RWPE1 (cell line): ENCODE measurements at regions not wholly inside any gene's neighbourhood (a gene's known extent, or its start where the extent isn't known, plus 50 kb on each side); places are given as distances from the start of the nearest gene placed in this dataset.

Experiments used
- CTCF ChIA-PET: fragments of 350-600 bp; sonication (Branson Sonifier 250); formaldehyde crosslinking; extraction: SDS; loops from one replicate; lab custom pipeline; 2021; lab: Yijun Ruan, JAX
- POLR2A ChIA-PET: fragments of 400-600 bp; formaldehyde crosslinking; extraction: SDS; loops from one replicate; lab custom pipeline; 2020; ENCODE audit warnings: antibody characterized with exemption; ENCODE audit not compliant: low non-redundant PET; lab: Yijun Ruan, JAX
- DNase-seq: peaks from one replicate; pipeline ENCODE4 v3.0.0; 2012; ENCODE audit warnings: low spot score
- H3K27ac ChIP-seq: fragments of 450-650 bp; 2 replicates; pipeline ENCODE4 v1.5.1; 2017
- TF ChIP-seq, protein P1 (sequence below): fragments of 450-650 bp; conservative IDR thresholded peaks from 2 replicates; pipeline ENCODE4 v1.5.1; 2017; ENCODE audit warnings: low read depth, mild to moderate bottlenecking

DNA sequence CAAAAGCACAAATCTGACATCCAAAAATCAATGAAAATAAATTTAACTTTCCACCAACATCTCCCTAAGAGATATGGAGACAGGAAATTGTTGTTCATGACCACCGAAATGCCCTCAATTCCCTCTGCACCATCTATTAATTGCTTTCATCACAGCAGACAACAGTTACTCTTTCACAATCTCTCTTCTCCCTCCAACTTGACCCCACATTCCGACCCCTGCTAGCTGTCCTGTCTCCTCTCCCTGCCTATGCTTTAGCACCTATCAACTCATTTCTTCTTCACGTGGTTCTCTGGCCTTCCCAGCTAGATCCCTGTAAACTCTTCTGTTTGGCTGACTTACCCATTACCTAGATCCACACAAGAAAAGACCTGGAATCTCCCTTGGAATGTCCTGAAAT lies 173.9 kb upstream of the ADAMTS9 start:
- TF ChIP-seq, protein P1, sequence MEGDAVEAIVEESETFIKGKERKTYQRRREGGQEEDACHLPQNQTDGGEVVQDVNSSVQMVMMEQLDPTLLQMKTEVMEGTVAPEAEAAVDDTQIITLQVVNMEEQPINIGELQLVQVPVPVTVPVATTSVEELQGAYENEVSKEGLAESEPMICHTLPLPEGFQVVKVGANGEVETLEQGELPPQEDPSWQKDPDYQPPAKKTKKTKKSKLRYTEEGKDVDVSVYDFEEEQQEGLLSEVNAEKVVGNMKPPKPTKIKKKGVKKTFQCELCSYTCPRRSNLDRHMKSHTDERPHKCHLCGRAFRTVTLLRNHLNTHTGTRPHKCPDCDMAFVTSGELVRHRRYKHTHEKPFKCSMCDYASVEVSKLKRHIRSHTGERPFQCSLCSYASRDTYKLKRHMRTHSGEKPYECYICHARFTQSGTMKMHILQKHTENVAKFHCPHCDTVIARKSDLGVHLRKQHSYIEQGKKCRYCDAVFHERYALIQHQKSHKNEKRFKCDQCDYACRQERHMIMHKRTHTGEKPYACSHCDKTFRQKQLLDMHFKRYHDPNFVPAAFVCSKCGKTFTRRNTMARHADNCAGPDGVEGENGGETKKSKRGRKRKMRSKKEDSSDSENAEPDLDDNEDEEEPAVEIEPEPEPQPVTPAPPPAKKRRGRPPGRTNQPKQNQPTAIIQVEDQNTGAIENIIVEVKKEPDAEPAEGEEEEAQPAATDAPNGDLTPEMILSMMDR: no peak
- ChIA-PET CTCF (no interaction called here), POLR2A (no interaction called here)
- DNase-seq: no peak
- H3K27ac ChIP-seq: no peak overlapping the region

DNA sequence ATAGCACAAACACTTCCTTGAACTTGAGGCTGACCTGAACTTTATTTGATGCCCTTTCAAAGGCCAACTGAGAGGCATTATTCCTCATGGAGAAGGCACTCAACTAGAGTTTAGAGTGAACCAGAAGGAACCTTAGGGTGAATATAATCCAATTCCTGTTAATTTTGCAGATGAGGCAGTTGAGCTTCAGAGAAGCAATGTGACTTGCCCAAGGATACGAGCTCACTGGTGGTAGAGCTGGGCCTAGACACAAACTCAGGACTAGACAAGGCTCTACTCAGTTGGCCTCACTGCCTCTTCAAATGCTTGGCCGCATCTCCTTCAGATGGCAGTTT lies 172.7 kb upstream of the ADAMTS9 start:
- ChIA-PET POLR2A (no interaction called here), CTCF (no interaction called here)
- DNase-seq: no peak
- TF ChIP-seq, protein P1: no peak
- H3K27ac ChIP-seq: no peak overlapping the region

DNA sequence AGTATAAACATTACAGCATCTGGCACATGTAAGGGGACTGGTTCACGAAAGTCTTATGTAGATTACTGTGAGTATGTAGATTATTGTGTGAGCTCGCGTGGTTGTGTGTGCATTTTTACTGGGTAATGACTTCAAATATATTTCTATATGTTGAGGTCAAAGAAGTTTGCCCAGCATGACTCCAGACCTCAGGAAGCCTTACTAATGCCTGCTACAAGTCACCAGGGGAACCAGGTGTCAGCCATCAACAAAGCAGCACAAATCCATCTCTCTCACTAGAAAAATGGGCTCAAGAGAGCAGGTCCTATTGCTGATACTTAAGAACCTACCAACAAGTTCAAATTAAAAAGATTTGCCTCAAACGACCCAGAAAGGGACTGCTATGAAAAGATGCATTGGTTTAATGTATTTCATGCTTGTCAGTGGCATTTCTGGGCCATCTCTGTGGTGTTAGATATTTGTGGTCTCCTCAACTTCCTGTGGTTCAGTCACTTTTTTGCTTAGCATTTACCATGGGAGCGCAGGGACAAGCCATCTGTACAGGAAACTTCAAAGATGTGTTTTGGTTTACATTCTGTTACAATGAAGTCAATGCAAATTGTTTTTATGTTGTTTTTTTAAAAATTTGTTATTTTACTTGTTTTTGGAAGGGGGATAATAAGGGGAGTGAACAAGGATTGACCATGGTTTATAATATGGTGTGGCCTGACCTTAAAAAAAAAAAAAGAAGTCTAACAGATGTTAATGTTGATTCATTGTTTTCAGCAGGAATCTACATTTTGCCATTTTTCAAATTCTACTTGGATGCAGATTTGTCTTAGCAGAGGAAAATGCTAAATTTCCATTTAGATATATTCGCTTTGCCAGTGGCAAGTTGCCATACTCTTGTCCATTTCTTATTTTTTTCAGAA lies 172.1 kb upstream of the ADAMTS9 start:
- ChIA-PET CTCF (interaction anchor here (0.6 kb wide), 1 partner anchor 73 kb away, joined by 3 read pairs; no protein-coding TSS in a partner anchor), POLR2A (no interaction called here)
- TF ChIP-seq, protein P1: no peak
- DNase-seq: no peak
- H3K27ac ChIP-seq: no peak overlapping the region

DNA sequence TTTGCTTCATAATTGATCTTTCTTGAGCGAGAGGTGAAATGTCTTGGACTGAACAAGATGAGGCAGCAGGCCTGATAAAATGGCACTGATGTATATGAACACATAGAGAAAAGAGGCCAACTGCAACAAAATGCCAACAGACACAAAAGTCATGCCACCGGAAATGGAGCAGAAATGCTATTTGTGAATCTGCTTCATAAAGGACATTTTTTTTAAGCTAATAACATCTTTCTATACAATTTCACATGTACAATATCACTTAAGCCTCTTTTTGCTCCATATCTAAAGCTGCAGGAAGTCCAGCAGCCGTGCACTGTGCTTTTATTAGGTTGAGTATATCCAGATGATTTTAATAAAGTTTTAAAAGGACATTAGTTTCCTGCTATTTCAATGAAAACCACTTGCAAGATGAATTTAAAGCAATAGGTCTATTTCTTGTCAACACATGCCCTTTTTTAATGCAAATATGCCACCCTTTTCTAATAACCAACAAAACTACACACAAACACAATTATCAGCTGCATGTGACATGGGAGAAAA lies 169.2 kb upstream of the ADAMTS9 start:
- CTCF ChIA-PET: no interaction called here
- DNase-seq: no peak
- TF ChIP-seq, protein P1: no peak
- POLR2A ChIA-PET: no interaction called here
- H3K27ac ChIP-seq: no peak overlapping the region

DNA sequence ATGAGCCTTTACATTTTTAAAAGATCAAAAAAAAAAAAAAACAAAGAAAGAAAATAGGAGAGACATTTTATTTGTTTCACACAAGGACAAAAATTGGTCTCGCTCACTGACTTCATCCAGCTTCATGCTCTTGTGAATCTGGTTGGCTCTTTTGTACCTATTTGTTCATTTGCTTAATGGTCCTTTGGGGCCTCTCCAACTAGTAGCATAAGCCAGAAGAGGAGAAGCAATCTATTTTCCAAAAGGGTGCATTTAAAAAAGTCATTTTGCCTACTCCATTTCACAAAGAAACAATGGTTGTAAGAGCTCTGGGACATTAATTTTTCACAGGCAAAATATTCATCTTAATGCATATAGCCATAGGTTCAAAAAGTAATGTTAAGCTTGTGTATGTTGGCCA lies 168.3 kb upstream of the ADAMTS9 start:
- TF ChIP-seq, protein P1: no peak
- ChIA-PET CTCF (no interaction called here), POLR2A (no interaction called here)
- DNase-seq: no peak
- H3K27ac ChIP-seq: no peak overlapping the region

DNA sequence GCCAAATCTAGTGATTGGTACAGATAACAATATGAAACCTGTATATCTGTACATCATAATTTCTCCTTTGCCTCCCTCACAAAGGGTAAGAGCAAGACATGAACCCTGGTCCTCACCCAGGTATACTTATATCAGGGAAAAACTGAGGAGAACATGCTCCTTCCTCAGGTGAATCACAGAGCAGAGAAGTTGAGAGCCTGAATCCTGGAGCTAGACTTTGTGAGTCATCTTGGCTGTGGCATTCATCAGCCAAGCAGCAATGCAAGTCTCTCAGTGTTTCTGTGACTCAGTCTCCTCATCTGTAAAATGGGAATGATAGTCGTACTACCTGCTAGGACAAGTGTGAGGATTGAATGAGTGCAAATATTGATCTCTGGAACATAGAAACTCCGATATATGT lies 165.7 kb upstream of the ADAMTS9 start:
- DNase-seq: no peak
- ChIA-PET POLR2A (no interaction called here), CTCF (no interaction called here)
- TF ChIP-seq, protein P1: no peak
- H3K27ac ChIP-seq: no peak overlapping the region
